ENCODE measurements at regions not wholly inside any gene's neighbourhood (a gene's known extent, or its start where the extent isn't known, plus 50 kb on each side); places are given as distances from the start of the nearest gene placed in this dataset.

DNA sequence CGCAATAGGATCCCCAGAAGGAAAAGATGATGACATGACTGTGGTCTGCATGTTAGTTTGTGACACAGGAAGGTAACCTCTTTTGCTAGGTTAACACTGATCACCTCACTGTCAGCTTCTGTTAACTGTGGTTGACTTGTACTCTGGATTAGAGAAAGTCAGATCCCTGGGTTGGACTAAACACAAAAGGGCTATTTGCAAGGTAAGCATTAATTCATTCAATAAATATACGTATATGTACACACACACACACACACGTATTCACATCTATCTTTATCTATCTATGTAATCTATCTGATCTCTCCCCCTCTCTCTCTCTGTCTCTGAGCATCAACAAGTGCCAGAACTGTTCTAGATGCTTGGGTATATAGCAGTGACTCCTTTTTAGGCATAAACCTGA, 136.1 kb upstream of the SNX19 start:
- DNase-seq (ENCODE audit: low spot score), result no peak

DNA sequence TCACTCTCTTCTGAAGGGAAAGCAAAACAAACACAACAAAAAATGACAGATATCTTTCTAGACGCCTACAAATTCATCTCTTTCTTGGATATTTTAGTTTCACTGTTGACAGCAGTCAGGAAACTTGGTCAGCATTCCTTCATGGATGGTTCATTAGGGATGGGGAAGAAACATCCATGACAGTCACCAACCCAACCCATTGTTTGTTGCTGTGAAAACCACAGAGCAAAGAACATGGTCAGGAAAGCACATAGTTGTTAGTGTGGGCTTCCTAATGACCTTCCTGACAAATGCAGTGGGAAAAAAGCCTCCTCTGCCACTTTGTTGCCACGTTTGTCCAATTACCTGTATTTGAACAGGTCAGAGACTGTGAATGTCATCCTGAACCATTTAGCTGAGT, 139.8 kb upstream of the SNX19 start:
- no peak for DNase-seq (ENCODE audit: low spot score)

DNA sequence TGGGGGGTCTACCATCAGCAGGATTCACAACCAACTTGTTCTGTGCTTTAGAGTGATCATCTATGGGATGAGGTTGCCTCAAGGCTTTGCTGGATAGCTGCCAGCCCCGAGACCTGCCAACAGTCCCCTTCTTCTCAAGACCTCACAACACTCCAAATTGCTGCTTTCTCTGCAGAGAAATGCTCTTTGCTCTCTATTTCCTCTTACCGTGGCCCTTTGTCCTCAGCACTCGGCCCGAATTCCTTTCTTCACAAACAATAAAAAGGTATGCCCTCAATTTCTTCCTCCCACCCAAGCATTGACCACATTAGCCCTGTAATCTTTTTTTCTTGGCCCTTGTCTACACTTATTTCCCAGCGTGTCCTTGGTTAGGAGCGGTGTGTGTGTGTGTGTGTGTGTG, 147.4 kb upstream of the SNX19 start:
- no peak for DNase-seq (ENCODE audit: low spot score)

DNA sequence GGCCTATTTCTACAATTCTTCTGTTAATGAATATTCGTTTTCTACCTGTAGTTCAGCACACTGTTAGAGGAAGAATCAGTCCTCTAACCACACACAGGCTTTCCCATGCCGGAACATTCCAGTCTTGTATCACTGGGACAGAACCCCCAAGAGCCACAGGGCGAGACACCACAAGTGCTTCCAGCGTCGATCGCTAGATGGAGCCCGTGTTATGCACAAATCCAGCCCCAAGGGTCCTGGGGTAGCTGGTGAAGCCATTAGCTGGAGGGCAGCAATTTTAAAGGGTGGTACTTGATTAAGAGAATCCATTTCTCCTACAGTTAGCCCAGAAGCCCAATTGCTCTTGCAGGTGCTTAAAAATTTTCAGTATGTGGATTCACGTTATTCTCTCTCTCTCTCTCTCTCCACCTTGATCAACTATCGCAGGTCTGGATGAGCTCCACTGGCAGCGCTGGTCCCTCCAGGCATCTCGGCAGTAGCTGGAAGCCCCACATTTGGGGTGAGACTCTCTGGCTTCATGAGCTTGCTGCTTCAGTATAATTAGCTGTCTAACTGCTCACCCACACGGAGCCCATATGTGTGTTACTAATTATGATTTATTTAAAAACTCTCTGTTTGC, 148.2 kb upstream of the SNX19 start:
- peak; percentile 83 for DNase-seq (ENCODE audit: low spot score)

DNA sequence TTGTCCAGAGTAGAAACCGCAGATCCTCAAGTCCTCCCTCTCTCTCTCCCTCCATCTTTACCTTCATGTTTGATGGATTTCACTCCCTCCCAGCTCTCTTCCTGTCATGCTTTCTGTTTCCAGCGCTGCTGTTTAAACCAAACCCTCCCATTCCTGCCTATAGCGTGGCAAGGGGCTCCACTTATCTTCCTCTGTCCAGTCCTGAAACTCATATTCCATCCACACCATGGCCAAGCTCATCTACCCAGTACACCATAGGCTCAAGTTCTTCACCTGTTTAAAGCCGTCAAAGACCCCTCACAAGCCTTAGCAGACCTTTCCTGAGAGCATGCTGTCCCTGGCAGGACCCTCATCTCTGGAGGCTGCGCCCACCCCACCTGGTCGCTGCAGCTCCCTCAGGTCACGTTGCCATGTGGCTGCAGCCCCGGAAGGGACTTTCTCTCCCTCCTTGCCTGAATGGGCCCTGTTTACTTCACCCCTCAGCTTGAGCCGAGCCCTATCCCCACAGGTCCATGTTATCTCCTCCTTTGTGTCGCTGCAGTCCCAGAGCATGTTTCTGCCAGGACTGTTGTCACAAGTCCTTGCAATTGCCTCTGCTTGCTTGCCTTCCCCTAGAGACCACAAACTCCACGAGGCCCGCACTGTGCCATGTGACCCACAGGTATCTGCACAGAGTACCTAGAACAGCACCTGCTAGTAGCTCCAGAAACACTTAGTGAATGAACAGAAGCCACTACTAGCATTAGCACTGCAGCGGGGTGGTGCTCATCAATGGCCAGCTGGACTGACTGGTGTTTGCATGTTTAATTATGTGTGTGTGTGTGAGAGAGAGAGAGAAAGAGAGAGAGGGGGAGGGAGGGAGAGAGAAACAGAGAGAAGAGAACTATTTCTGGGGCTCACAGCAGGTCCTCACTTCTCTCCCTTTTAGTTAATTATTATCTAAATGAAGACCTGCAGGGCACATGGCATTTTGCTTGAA, 149.4 kb upstream of the SNX19 start:
- DNase-seq (ENCODE audit: low spot score), result no peak

DNA sequence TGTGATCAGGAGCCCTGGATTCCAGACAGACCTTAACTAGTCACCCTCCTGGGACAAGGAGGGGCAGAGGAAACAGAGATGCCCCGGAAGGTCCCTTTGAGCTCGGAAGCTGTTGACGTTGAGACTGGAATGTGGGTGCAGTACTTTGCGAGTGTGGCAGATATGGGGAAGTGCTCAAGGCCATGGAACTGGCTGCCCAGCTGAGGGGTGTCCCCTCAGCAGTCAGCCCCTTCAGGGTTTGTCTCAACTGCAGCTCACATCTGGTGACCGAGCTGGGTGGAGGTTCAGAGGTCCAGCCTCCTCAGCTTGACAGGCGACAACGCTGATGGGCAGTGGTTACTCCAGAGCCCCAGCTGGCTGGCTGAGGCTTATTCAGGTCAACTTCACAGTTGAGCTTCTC, 150.3 kb upstream of the SNX19 start:
- DNase-seq (ENCODE audit: low spot score), result no peak

DNA sequence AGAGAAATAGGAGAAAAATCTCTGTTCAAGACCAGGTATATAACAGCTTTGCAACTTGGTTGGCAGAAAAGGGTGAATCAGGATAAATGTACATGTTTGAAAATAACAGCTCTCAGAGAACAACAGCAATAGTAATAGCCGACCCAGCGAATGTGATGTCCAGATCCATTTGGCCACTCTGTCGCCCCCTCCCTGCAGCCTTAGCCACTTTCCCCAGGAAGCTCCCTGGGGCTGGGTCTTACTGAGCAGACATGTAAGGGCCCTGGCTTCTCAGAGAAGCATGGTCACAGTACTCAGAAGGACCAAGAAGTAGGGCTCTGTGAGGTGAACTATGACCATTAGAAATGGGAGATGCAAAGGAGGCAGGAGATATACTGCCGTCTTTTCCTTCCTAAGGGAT, 154.1 kb upstream of the SNX19 start:
- no peak for DNase-seq (ENCODE audit: low spot score)

DNA sequence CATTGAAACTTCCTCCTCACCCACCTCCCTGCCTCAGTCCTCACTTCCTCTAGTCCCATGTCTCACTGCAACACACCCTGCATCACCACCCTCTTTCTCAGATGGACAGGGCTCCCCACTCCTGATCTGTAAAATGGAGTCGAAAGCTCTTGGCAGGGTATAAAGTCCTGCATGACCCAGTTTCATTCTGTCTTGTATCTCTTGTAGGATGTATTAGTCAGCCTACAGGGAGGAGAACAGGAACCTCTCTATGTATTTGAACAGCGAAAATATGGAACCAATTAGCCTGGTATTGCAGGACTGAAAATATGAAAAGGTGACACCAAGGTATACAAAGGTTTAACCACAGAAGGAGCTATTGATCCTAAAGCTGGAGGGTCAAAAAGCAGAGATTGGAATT, 156.9 kb upstream of the SNX19 start:
- DNase-seq (ENCODE audit: low spot score), result no peak

DNA sequence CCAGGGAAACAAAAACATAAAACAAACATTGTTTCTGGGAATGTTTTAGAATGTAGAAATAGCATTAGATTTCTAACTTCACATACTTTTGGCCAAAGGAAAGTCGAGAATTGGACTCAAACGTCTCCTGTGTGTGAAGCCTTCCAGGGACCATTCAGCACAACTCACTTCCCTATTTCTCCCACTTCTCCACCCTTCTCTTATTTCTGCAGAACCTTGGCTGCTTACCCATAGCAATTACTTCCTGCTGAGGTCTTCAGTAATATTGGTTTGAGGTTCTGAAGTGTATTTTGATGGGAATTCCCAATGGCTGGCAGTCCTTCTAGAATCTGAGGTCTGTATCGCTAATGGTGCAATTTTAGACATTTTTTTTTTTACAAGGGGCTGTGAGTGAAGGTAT, 158.3 kb upstream of the SNX19 start:
- no peak for DNase-seq (ENCODE audit: low spot score)

DNA sequence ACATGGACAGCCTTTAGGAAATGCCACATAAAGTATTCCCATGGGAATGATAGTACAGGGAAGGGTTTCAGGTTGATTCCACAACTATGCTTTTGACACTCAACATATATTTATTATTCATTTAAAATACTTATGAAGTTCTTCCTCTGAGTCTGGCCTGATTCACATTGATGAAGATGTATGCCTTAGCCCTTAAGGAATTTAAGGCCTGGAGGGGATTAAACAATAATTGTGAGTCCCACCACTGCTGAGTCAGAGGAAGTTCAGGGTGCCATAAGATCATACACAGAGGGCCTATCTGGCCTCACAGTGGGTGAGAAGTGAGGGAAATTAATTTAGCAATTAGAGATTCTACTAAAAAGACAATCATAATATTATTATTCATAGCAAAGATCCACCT, 161.1 kb upstream of the SNX19 start:
- DNase-seq (ENCODE audit: low spot score), result no peak

DNA sequence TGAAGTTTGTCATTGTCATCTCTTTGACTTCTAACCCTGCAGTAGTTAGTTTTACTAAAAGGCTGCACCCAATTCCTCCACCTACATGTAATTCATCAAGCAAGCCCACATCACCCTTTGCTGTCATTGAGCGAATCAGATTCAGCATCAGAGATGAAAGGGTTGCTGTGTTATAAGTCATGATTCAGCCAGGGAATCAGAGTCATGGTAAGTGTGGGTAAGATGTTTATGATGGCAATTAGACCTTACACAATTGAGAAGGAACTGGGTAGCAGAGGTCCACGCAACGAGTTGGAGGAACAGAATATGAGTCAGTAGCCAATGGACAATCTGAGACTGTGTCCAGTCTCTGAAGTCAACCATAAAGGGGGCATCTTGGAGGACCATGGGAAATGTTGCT, 162.8 kb upstream of the SNX19 start:
- no peak for DNase-seq (ENCODE audit: low spot score)

DNA sequence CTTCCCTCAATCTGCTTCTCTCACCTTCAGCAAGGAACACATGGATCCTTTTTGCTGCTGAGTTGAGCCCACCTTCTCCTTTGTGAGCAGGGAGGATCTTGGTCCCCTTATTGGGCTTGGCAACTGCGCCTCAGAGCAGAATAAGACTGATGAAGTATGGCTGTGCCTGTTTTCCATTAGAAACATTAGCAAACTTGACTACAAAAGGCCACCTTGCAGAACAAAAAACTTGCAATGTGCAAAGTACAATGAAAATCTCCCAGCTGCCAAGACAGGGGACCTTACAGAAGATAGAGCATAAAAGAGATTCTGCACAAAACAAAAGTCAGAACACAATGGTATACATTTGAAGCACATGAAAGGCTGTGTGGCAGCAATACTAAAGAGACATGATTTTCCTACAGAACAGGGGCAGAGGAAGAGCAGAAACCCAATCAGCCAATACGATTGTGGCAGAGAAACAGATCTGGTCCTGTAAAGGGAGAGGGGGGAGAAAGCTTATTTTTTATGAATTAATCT, 173.5 kb upstream of the SNX19 start:
- no peak for DNase-seq (ENCODE audit: low spot score)

DNA sequence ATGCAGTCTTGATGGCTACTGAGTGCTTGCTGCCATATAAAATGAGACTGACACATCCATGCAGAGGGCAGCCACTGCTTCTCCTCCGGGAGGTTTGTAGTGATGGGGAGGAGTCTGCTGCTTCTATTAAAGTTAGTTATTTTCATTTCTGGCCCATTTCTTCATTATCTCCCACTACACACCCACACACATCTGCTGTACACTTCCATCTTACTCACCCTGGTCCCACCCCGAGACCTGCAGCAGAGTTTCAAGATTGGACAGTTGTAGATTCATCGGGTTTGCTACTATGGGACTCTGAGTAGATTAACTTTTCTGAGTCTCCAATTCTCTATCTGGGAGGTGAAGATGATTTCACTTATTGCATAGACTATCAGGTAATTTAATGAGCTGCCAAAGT, 176.2 kb upstream of the SNX19 start:
- DNase-seq (ENCODE audit: low spot score), result no peak

DNA sequence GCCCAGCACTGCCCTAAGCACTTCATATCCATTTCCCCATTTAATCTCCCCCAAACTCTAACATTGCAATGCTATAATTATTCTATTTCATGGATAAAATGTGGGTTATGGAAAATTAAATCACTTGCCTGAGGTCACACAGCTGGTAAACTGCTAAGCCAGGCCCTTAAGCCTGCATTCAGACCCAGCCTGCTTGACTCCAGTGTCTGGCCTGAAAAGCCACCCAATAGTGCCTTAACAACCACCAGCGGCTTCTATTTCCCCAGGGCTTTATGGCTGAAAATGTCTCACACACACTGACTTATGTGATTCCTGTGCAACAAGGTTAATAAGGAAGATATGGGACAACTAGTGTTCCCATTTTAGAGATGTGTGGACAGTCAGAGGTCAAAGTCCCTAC, 178.5 kb upstream of the SNX19 start:
- no peak for DNase-seq (ENCODE audit: low spot score)

DNA sequence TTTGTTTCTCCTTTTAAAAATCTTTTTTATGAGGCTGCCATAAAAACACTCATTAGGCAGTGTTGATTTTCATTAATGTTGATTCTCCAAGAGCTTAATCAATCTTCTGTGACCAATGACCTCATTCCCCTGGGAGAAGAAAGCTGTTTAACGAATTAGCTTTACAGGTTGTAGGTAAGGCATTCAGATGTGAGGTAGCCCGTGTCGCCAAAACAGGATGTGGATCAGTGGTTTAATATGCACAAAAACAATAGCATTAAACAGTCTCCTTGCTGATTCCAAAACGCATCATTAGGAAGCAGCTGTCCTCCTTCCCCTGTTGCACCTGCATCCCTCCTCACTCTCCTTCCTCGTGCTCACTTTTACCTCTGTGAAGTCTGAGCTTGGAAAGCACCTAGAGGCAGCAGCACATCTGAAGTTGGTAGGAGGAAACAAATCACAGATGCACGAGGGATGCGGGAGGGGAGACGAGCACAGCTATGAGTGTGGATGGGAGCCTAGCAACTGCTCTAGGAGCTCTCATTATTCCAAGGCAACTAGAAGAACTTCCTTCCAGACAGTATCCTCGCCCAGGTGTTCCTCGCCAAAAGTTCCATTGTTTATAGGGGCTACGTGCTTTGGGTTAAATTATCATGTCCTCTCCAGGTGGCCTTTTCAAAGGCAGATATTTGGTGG, 179.4 kb upstream of the SNX19 start:
- DNase-seq (ENCODE audit: low spot score), result peak; percentile 29

DNA sequence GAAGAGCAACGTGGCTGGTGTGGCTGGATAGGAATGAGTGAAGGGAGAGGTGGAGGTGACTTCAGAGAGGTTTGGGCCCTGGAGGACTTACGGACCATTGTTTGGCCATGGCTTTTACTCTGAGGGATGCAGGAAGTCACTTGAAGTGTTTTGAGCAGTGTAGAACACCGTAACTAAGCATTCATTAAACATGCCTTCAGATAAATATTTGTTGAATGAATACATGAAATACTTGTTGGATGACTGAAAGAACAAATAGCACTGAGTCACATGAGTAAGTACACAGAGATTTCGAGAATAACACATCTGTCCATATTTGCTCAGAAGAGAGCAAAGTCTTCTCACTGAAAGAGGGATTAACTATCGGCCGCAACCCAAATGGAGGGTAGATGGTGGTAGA, 182.7 kb upstream of the SNX19 start:
- DNase-seq (ENCODE audit: low spot score), result no peak

DNA sequence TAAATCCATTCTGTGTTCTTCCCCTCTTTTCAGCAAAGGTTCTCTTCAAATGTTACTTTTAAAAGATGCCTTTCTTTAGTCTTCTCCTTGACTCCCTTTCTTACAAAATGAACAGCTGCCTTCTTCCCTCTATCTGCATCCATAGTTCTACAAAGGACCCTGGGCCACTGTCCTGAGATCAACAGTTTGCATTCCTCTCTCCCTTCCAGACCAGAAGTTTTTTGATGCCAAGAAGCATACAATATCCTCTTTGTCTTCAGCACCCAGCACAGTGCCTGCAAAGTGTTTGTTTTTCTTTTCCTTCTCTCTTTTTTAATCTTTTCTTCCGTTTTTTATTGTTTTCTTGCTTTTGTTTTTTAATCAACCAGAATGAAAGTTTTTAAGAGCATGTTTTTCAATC, 183.5 kb upstream of the SNX19 start:
- DNase-seq (ENCODE audit: low spot score), result peak; percentile 12

DNA sequence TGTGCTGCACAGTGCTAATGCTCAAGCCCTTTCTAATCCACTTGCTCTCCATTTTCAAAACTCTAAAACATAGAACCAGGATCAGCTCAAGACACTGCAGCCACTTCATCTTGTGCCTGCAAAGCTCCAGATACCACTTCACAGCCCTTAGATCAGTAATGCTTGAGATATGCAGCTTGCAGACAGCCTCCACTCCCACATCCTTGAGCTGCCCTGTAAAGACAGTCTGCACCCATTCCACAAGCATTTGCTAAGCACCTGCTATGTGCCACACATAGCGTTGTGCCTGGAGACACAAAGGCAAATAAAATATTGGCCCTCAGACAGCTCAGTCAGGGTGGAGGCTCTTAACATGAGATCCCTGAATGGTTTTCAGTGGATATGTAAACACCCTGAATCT, 192.5 kb upstream of the SNX19 start:
- DNase-seq (ENCODE audit: low spot score), result no peak

DNA sequence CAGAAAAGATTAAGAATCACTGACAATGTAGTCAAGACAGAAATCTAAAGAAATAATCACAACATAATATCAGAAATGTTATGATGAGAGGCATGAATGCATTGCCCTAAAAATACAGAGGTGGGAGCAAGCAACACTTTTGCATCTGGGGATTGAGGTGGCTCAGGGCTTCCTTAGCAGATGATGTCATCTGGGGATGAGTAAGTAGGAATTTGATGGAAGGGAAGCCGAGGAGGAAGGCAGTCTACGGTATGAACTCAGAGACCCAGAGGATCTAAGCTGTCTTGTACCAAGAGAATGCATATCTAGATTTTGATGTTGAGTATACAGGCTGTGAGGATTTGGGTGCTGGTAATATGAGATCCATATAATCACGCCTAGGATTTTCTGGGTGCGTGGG, 193.0 kb upstream of the SNX19 start:
- no peak for DNase-seq (ENCODE audit: low spot score)

DNA sequence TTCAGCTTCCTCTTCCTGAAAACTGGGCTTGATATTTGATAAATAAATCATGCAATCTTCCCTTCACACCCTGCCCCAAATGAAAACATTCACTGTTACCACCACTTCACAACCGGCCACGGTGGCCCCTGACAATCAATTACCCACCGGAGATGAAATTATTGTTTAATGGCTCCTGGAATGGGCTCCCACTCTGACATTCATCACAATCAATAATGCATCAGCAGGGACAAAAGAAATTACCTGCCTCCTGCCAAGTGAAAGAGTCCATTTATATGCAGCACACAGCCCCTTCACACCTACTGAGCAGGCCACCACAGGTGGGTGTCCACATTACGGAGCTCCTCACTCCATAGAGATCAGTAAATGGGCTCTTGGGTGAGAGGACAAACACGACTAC, 193.5 kb upstream of the SNX19 start:
- no peak for DNase-seq (ENCODE audit: low spot score)

DNA sequence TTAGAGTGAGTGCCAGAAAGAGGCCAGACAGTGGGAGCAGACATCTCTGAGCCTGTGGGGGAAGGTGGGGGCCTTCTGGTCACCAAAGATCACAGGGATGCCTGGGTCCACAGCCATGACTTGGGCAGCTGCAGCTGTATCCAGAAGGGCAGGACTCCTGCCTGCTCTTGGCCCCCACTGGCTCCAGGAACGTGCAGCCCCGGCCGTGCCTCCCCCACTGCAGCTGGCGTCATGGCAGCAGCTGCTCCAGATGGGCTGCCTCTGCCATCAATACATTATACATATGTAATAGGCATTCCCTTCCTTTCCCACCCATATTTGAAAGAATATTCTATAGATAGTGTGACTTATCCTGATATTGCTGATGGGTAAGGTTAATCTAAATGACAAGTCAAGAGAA, 195.5 kb upstream of the SNX19 start:
- no peak for DNase-seq (ENCODE audit: low spot score)

DNA sequence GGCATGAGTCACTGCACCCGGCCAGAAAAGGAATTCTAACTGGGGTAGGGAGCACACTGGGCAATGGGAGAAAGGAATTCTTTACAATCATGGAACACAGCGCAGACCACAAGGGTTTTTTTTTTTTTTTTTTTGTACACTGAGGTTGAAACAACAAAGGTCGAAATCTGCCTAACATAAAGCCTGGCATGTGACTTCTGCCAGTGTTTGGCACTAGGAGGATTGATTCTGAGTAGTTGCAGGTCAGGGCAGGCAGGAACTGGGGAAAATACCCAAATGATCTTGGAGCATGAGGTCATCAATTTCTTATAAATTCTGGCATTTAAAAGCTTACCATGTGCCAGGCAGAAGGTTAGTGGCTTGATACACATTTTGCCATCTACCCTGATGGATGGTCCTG, 202.0 kb upstream of the SNX19 start:
- no peak for DNase-seq (ENCODE audit: low spot score)
